CD4-positive, alpha-beta T cell (primary cell): ENCODE measurements at regions not wholly inside any gene's neighbourhood (a gene's known extent, or its start where the extent isn't known, plus 50 kb on each side); places are given as distances from the start of the nearest gene placed in this dataset.

Experiments
- ATAC-seq: fragments of 200-7000 bp; cut with Tn5 transposase; one replicate; pipeline ENCODE4 v1.10.0; 2022; ENCODE audit warnings: mild to moderate bottlenecking; ENCODE audit not compliant: poor library complexity
- CTCF ChIA-PET: fragments of 350-600 bp; sonication (Branson Sonifier 250); formaldehyde crosslinking; loops from one replicate; lab custom pipeline; 2021; ENCODE audit warnings: antibody characterized with exemption, inconsistent platforms; lab: Charles Lee
- POLR2A ChIA-PET: fragments of 350-600 bp; sonication (Branson Sonifier 250); formaldehyde crosslinking; loops from one replicate; lab custom pipeline; 2021; ENCODE audit warnings: antibody characterized with exemption, inconsistent platforms; lab: Charles Lee
- DNase-seq, 14 experiments: peaks; one replicate each; pipeline ENCODE4 v3.0.0-alpha.2; 2013 to 2020; ENCODE audit warnings: mixed read lengths in 2 of 14
- H3K27ac ChIP-seq, 2 donors: one replicate each; pipeline versions ENCODE4 v1.5.1 to v1.7.0; 2013; ENCODE audit warnings: low read length in 2 of 2, low read depth in 1 of 2, mild to moderate bottlenecking in 1 of 2
- H3K27me3 ChIP-seq, 2 experiments: 1 replicate in 1 of 2; 2 replicates in 1 of 2; pipeline versions ENCODE4 v1.6.1 to v1.7.0; 2013; ENCODE audit warnings: low read length in 2 of 2, control low read depth in 1 of 2, mild to moderate bottlenecking in 1 of 2, moderate library complexity in 1 of 2; ENCODE audit not compliant: insufficient read depth in 2 of 2, control insufficient read depth in 1 of 2
- H3K36me3 ChIP-seq: one replicate; pipeline ENCODE4 v1.6.1; 2013; ENCODE audit warnings: low read length, control low read depth; ENCODE audit not compliant: insufficient read depth
- H3K4me1 ChIP-seq: one replicate; pipeline ENCODE4 v1.6.1; 2013; ENCODE audit warnings: low read length, control low read depth; ENCODE audit not compliant: insufficient read depth
- H3K4me3 ChIP-seq: one replicate; pipeline ENCODE4 v1.5.1; 2013; ENCODE audit warnings: mild to moderate bottlenecking, low read length, moderate library complexity
- H3K9me3 ChIP-seq, 2 experiments: 1 replicate in 1 of 2; 2 replicates in 1 of 2; pipeline versions ENCODE4 v1.6.1 to v1.7.0; 2013; ENCODE audit warnings: low read length in 2 of 2, mild to moderate bottlenecking in 2 of 2, control low read depth in 1 of 2, moderate library complexity in 1 of 2; ENCODE audit not compliant: control insufficient read depth in 1 of 2, insufficient read depth in 1 of 2
- H3K27ac Mint-ChIP-seq: one replicate; pipeline ENCODE4 v1.8.0; 2020; ENCODE audit warnings: mixed read lengths
- H3K27me3 Mint-ChIP-seq: one replicate; pipeline ENCODE4 v1.8.0; 2021; ENCODE audit warnings: mixed read lengths
- H3K36me3 Mint-ChIP-seq: one replicate; pipeline ENCODE4 v1.8.0; 2021; ENCODE audit warnings: low read depth, mixed read lengths
- H3K4me1 Mint-ChIP-seq: one replicate; pipeline ENCODE4 v1.8.0; 2021; ENCODE audit warnings: low read depth, mixed read lengths
- H3K4me3 Mint-ChIP-seq: one replicate; pipeline ENCODE4 v1.8.0; 2020; ENCODE audit warnings: mild to moderate bottlenecking, mixed read lengths
- H3K9me3 Mint-ChIP-seq: one replicate; pipeline ENCODE4 v1.8.0; 2020; ENCODE audit warnings: mixed read lengths
- intact Hi-C, 2 experiments: fragments of 100-400 bp; cut with DNase I in 1 of 2; cut with micrococcal nuclease in 1 of 2; formaldehyde crosslinking; loops; one replicate each; pipeline versions ENCODE4 v1.15.1 to v1.9.0; 2023 to 2025; cut with DNase I, micrococcal nuclease
- TF ChIP-seq, protein P1 (sequence below): fragments of 200-600 bp; IDR thresholded peaks from one replicate; pipeline ENCODE4 v1.8.0; 2022; ENCODE audit warnings: antibody characterized with exemption, mild to moderate bottlenecking

DNA sequence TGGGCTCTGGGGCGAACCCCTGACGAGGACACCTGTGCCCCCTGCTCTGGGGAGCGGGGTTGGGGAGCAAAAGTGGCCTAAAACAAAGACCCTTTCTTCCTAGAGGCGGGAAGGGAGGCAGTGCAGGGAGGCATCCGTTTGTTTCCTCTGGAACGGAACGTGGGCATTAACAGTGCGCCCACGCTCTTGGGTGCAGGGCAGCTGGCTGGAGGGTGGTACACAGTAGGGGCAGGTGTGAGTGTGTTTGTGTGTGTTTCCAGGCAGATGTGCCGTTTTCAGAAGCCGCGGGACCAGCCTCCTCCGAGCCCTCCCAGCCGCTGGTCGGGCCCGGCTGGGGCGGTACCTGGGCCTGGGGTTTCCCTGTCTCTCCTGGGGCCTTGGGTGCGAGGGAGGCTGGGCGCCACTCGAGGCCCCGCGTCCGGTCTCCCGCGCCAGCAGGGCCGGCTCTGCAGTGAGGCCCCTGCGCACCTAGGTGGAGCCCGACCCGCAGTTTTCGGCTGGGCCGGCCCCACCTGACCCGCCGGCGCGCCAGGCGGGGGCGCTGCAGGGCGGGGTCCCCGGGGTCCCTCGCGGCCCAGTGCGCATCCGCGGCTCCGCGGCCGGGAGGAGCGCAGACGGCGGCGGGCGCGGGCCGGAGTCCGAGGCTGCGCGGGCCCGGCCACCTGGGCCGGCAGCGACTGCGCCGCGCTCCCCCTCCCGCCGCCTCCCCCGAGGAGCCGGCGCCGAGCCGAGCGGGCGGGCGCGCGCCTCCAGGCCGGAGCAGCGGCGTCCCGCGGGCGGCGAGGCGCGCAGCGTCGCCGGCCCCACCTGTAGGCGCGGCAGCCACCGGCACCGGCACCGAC is 1252.7 kb downstream of the BRD1 start:
- ATAC-seq = no peak
- TF ChIP-seq, protein P1, sequence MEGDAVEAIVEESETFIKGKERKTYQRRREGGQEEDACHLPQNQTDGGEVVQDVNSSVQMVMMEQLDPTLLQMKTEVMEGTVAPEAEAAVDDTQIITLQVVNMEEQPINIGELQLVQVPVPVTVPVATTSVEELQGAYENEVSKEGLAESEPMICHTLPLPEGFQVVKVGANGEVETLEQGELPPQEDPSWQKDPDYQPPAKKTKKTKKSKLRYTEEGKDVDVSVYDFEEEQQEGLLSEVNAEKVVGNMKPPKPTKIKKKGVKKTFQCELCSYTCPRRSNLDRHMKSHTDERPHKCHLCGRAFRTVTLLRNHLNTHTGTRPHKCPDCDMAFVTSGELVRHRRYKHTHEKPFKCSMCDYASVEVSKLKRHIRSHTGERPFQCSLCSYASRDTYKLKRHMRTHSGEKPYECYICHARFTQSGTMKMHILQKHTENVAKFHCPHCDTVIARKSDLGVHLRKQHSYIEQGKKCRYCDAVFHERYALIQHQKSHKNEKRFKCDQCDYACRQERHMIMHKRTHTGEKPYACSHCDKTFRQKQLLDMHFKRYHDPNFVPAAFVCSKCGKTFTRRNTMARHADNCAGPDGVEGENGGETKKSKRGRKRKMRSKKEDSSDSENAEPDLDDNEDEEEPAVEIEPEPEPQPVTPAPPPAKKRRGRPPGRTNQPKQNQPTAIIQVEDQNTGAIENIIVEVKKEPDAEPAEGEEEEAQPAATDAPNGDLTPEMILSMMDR = no peak
- H3K9me3 Mint-ChIP-seq = peaks cover 14% of the 10 kb centered on the region
- H3K4me1 Mint-ChIP-seq = peaks cover 2% of the 10 kb centered on the region
- Histone ChIP-seq H3K9me3 (peaks cover 6 to 40% of the 10 kb centered on the region in 2 experiments), H3K36me3 (no peaks in the 10 kb centered on the region), H3K27ac (no peak overlapping the region), H3K27me3 (peaks cover 20 to 21% of the 10 kb centered on the region in 2 experiments), H3K4me1 (no peaks in the 10 kb centered on the region), H3K4me3 (no peak overlapping the region)
- intact Hi-C loops = no loop called here
- no peak overlapping the region for H3K27ac Mint-ChIP-seq
- DNase-seq = no peak
- no peaks in the 10 kb centered on the region for H3K36me3 Mint-ChIP-seq
- peaks cover 44% of the 10 kb centered on the region for H3K27me3 Mint-ChIP-seq
- CTCF ChIA-PET = no interaction called here
- POLR2A ChIA-PET = no interaction called here
- H3K4me3 Mint-ChIP-seq = no peak overlapping the region

DNA sequence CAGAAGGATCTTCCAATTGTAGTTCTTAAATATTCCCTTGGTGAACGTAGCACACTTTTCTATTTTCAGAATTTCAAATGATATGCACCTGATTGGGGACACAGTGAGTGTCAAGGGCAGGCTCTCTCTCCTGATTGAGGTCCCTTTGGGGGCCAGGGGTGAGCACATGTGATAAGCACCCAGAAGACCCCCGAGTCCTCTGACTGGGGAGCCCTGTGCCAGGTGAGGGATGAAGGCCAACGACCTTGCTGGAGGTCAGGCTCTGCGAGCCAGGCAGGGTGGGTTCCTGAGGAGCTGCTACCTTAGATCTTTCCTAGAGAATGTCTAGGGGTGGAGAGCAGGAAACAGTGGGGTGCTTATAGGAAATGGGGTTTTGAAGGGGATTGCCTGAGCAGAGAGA is 1253.9 kb downstream of the BRD1 start:
- H3K36me3 ChIP-seq = no peaks in the 10 kb centered on the region
- H3K36me3 Mint-ChIP-seq = no peaks in the 10 kb centered on the region
- DNase-seq = no peak
- no peak overlapping the region for H3K27ac ChIP-seq
- H3K4me3 ChIP-seq = no peak overlapping the region
- peaks cover 6 to 52% of the 10 kb centered on the region in 2 experiments for H3K9me3 ChIP-seq
- POLR2A ChIA-PET = no interaction called here
- peaks cover 16% of the 10 kb centered on the region for H3K9me3 Mint-ChIP-seq
- H3K27me3 ChIP-seq = peaks cover 20 to 21% of the 10 kb centered on the region in 2 experiments
- TF ChIP-seq, protein P1 = no peak
- intact Hi-C loops = no loop called here
- peaks cover 43% of the 10 kb centered on the region for H3K27me3 Mint-ChIP-seq
- no peak overlapping the region for H3K27ac Mint-ChIP-seq
- H3K4me3 Mint-ChIP-seq = no peak overlapping the region
- no peaks in the 10 kb centered on the region for H3K4me1 ChIP-seq
- H3K4me1 Mint-ChIP-seq = peaks cover 4% of the 10 kb centered on the region
- no peak for ATAC-seq
- CTCF ChIA-PET = no interaction called here

DNA sequence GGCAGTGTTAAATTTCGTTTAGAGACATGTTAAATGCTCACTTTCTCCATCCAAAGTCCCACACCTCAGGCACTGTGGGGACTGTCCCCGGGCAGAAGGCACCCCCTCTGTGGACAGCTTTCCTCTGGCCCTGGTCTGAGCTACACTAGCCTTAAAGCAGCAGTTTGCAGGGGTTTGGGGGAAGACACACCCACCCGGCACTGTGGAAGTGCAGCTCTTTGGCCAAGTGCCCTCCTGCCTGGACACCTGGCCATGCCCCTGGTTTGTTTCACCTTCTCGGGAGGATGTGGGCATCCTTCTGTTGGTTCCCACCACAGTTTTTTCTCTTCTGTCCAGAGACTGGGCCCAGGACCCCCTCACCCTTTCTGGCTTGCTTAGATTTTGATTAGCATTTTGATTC is 1254.7 kb downstream of the BRD1 start:
- no peaks in the 10 kb centered on the region for H3K36me3 Mint-ChIP-seq
- peaks cover 37% of the 10 kb centered on the region for H3K27me3 Mint-ChIP-seq
- Histone ChIP-seq H3K4me1 (no peaks in the 10 kb centered on the region), H3K27me3 (peaks cover 16 to 21% of the 10 kb centered on the region in 2 experiments), H3K4me3 (no peak overlapping the region), H3K27ac (no peak overlapping the region), H3K36me3 (no peaks in the 10 kb centered on the region), H3K9me3 (peaks cover 6 to 54% of the 10 kb centered on the region in 2 experiments)
- peaks cover 16% of the 10 kb centered on the region for H3K9me3 Mint-ChIP-seq
- no peak for DNase-seq
- no peak overlapping the region for H3K27ac Mint-ChIP-seq
- TF ChIP-seq, protein P1 = no peak
- CTCF ChIA-PET = no interaction called here
- ATAC-seq = no peak
- POLR2A ChIA-PET = no interaction called here
- intact Hi-C loops = no loop called here
- no peak overlapping the region for H3K4me3 Mint-ChIP-seq
- peaks cover 4% of the 10 kb centered on the region for H3K4me1 Mint-ChIP-seq
